ENCODE measurements at regions not wholly inside any gene's neighbourhood (a gene's known extent, or its start where the extent isn't known, plus 50 kb on each side); places are given as distances from the start of the nearest gene placed in this dataset.

DNA sequence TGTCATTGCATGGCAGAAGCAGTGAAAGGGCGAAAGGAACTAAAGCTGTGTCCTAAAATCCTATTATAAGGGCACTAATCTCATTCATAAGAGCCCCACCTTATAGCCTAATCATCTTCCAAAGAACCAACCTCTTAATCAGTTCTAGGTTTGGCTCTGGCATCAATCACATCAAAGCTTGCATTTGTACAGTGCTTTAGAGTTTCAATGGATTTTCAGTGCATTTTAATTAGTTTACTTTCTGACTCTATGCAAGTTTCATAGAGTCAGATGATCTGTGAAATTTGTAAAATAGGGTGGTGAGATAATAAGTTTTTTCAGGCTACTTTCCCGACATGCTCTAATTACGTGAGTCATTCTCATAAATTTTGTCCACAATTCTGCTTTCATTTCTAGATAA, 341.1 kb downstream of the DIPK2A start:
- no peak for DNase-seq

DNA sequence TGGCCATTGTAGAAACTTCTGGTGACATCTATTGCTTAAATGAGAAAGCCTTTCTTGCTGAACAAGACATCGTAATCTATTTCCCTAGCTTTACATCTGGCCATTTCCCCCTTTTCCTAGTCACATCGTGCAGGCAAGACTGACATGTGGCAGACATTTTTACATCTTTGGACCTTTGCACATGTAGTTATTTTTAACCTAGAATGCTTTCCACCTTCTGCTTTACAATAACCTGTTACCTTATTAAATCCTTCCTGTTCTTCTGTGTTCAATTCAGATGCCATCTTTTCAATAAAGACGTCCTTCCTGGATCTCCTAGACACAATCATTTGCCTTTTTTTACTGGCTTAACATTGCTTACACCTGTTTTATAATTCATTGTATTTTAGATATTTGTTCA, 343.3 kb downstream of the DIPK2A start:
- DNase-seq = no peak

DNA sequence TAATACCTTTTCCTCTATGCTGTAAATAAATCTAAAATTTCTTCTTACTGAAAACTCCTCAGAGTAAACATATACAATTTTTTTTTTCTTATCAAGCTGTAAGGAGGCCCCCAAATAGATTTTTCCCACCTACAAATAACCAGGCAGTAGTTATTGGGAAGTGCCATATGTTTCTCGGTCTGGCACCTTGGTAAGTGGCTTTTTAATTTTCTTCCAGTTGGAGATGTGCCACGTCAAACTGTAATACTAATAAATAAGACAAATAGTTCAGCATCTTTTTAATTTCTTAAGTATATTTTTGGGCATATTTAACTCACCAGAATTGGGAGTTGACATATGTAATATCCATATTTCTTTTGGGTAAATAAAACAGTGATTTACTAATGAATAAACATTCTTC, 346.3 kb downstream of the DIPK2A start:
- no peak for DNase-seq

DNA sequence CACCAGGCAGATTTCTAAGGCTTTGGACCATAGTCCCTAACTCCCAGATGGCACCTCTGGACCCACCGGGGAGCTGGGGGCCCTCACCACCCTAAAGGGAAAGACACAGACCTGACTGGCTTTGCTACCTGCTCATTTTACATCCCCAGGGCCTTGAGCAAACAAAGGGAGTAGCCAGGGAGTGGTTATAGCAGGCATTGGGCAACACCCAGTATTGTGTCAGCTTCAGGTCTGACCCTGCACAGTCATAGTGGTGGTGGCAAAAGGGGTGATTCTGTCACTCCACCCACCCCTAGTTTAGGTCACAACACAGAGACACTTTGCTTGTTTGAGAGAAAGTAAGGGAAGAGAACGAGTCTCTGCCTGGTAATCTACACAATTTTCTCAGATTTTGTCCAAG, 352.5 kb downstream of the DIPK2A start:
- DNase-seq = no peak

DNA sequence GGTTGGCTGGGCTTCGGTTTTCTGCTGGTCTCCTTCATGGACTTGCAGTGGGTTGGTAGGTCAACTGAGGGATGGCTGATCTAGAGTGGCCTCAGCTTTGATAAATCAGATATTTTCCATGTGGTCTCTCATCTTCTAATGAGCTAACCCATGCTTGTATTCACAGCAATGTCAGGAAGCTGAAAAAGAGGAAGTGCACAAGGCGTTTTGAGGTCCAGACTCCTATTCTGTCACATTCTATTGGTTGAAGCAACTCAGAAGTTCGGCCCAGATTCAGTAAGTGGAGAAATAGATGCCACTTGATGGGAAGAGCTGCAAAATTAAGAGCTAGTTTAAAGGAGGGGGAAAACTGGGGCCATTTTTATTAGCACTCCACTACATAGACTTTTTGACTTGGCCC, 361.2 kb downstream of the DIPK2A start:
- no peak for DNase-seq

DNA sequence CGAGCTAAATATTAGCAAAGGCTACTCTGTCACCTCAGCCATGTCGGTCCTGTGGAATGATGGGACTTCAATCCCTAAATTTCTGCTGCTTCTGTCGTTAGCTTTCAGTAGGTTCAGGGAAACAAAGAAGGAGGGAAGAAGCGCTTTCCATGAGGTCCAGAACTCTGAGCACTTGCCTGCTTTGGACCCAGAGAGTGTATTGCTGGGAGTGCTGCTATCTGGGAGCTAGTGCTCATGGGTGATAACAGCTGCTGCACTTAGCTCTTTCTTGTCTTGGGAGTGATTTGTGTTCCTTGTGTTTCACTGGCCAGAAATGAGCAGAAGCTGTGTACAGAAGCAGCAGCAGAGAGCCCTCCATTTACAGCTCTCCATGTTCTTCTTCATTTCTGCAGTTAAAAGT, 369.8 kb downstream of the DIPK2A start:
- DNase-seq = no peak

DNA sequence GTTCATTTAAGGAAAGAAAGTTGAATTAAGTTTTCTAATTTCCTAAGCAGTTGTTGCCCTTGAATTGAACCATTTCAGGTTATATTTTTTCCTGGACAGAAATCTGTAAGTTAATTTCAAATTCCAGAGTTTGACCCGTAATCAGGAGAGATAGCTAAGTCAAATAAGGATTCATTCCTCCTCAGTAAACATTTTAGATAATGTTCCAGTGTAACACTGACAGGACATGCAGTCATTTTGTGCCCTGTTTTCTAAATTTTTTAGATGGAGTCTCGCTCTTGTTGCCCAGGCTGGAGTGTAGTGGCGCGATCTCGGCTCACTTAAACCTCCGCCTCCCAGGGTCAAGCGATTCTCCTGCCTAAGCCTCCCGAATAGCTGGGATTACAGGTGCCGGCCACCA, 371.7 kb downstream of the DIPK2A start:
- DNase-seq = no peak

DNA sequence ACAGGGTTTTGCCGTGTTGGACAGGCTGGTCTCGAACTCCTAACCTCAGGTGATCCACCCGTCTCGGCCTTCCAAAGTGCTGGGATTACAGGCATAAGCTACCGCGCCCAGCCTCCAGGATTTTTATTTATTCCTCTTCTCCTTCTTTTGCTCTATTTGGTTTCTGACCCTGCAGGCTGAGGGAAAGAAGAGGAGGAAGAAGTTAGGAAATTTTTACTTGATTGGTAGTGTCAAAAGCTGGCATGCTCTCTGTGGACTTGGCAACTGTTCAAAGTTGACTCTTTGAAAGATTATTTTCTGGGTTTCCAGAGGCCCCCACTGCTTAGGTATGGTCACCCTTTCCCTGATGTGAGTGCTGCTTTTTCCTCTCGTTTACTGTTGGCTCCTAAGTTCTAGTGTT, 372.2 kb downstream of the DIPK2A start:
- no peak for DNase-seq

DNA sequence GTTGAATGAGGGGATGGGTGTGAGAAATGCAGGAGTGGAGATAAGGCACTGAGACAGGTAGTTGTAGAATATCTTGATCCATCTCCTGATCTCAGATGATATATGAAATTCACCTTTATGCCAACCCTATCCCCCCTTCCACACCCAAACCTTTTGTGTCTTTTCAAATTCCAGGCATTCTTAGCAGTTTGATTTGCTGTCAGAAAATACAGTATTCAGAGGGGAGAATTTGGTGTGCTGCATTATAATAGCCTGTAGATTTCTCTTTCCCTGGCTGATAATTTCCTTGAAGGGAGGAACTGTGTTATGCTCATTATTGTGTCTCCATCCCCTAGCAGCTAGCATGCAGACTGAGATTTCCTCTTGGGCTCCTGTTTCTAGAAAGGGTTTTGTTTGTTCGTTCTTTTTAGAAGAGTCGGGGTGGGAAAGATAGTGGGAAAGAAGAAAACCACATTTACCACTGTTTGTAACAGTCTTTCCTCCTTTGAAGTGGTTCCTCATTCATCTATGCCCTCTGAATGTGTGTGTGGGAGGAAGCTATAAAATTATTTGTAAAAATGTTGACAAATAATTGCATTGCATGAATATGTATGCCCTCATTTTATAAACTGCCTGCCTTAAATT, 373.4 kb downstream of the DIPK2A start:
- DNase-seq = no peak

DNA sequence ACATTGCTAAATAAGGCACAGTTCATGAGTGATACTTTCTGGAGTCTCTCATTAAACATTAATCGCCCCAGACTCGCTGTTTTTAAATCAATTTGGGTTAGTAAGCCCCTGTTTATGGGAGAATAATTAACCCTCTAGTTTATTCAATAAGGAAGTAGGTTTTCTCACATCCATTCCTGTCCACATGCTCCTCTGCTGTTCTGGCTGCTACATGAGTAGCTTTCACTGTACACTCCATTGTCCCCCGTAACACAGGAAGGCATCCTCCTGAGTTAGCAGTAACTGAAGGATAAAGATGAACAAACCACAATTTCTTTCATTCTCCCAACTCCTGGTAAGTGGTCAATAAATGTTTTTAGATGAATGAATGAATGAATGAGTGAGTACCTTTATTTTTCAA, 378.5 kb downstream of the DIPK2A start:
- no peak for DNase-seq

DNA sequence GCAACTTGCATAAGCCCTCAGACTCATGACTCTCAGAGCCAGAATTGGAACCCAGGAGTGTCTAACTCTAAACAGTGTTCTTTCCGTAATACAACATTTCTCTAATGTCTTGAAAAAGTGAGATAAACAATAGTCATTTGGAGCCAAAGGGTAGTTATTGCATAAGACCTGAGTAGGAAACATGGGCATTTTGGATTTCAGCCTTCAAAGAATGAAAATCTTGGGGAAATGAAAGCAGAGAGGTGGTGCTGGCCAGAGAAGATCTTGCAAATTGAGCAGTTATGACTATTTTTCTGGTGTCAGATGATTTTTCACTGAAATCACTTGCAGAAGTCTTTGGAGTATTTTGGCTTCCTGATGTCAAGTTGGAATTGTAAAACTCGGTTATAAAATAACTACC, 379.4 kb downstream of the DIPK2A start:
- DNase-seq = no peak

DNA sequence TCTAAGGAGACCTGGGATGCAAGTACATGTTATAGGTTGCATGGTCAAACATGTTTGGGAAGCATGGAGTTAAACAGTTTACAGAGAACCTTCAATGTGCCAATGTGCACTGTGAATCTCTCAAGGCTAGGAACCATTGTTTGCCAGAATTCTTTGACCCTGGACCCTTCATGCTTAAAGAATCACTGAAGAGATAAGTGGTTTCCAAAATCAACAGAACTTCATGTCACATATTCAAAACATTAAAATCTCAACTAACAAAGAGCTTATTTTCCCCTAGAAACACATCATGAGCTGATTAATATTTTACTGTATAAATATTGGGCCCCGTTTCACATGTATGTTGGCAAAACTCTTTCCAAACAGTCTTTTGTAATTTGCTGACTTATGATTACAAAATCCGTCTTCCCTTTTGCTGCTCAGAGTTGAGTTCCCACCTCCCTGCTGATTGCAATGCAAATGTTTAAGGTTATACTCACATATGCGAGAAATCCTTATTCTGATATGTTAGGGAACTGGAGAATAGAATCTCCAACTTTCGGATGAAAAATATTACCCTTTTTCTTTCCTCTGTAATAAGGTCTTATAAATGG, 380.2 kb downstream of the DIPK2A start:
- no peak for DNase-seq

DNA sequence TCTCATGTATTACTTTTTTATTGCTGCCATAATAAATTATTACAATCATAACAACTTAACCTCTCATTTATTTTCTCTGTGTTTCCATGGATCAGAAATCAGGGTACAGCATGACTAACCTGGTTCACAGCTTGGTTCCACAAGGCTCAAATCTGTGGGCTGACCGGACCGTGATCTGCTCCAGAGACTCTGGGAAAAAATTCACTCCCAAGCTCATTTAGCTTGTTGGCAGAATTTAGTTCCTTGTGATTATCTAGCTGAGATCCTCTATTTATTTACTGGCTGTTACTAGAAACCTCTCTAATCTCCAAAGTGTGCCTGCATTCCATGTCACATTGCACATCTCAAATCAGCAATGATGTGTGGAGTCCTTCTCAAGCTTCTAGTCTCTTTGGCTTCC, 386.6 kb downstream of the DIPK2A start:
- DNase-seq = no peak

DNA sequence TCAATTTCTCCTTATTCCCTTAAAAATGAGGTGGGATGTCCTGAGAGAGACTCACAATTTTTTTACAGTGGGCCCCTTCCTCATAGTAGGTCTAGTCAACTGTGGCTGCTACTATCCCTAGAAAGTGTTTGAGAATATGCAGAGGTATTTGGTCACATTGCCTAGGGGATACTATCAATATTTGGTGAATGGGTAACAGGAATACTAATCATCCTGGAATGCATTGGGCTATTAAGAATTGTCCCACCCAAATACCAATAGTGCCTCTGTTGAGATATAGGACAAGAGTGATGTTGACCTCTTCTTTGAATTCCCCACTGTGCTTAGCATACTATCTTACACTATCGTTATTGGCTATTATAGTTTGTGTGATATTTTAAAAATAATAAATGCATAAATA, 389.4 kb downstream of the DIPK2A start:
- no peak for DNase-seq

DNA sequence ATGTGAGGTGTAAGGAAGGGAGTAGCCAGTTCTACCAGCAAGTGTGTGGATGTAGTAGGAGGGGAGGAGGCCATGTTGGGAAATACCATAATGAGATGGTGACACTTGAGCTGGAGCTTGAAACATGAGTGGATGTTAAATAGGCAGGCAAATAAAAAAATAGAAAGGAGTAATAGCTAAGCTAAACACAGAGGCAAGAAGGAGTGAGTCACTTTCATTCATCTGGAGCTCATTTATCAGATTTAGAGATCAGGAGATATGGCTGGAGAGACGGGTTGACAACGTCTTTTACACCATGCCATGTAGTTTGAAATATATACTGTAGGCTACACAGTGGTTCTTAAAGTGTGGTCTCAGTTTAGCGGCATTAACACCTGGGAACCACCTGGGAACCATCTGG, 390.5 kb downstream of the DIPK2A start:
- no peak for DNase-seq

DNA sequence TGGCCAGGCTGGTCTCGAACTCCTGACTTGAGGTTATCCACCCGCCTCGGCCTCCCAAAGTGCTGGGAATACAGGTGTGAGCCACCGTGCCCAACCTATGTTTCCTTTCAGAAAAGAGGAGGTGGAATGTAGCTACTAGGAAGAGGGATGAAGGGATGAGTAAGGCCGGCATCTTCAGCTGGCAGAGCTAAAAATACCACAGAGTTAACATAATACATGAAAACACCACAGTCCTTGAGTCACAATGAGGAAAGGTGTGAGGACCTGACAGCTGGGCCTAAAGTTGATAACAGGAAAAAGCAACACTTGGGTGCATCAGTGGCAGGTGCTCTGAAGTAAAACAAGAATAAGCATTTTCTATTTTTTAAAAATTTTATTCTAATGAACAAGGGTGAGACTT, 392.2 kb downstream of the DIPK2A start:
- no peak for DNase-seq

DNA sequence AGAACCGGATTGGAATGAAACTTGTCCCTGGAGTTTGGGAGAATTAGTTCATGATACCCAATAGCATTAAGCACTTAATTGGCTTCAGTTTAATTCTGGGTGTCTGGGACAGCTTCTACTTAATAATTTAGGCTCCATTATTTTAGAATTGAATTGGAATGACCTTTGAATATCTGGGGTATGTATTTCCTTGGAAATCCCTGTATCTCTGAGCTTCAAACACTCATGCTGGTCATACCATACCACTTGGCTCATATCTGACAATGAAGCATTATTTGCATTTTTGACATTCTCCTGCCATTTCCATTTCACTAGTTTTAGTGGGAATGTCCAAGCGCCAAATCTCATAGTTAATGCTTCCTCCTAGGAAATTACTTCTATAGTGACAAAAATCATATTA, 393.1 kb downstream of the DIPK2A start:
- no peak for DNase-seq

DNA sequence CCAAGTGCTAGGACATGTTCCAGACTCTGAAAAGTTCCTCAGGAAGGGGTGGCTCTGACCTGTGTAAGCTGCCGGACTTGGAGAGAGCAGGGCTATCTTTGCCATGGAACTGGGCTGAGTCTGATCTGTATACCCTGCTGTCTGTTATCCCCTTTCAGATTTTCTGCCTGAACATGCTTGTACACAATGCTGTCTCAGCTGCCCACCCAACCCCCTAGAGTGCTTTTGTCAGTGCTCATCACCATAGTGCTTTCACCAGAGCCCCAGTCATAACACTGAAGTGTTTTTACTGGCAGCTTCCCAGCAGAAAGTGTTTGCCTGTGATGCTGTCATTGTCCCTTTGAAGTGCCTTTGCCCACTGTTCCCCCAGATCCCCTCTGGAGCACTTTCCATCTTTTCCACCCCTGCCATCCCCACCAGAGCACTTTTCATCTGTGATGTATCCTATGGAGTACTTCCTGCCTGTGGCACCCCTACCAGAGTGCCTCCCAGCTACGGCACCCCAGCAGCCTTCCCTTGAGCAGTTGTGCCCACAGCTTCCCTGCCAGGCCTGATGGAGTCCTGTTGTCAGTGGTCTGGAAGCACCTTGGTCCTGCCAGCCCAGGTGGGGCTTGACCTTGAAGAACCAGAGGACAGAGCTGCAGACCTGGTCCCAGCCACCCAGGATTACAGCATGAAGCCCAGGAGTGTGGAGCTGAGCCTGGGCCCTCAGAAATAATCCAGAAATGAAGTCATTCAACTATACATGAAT, 397.7 kb downstream of the DIPK2A start:
- no peak for DNase-seq

DNA sequence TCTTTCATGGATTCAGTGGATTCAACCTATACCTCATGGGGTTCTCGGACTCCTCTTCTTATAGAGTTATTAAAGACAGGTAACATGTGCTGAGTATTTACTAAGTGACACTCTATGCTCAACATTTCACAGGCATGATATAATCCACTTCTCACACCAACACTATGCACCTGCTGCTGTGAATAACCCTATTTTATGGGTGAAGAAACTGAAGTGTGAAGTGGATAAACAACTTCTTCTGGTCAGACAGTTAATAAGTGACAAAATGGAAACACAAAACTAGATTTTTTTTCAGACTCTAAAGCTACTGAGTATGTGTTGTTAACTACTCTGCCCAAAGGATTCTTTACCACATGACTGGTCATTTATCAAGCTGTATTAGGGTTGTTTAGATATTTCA, 403.5 kb downstream of the DIPK2A start:
- no peak for DNase-seq

DNA sequence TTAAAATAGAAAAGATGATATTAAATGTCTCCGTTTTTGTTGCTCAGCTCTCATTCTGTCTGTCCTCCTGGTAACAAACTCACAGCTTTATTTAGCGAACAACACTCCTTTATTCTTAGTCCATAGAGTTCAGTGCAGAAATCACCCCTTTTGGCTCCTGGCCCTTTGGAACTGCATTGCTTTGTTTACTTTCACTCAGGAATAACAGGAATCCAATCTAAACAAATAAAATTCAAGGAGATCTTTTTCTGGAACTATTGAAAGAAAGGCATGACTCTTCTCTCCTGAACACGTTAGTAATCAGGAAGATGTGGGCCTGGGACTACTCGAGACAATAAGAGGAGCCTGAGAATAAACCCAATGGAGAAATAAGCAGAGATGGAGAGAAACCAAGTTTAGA, 409.2 kb downstream of the DIPK2A start:
- no peak for DNase-seq

DNA sequence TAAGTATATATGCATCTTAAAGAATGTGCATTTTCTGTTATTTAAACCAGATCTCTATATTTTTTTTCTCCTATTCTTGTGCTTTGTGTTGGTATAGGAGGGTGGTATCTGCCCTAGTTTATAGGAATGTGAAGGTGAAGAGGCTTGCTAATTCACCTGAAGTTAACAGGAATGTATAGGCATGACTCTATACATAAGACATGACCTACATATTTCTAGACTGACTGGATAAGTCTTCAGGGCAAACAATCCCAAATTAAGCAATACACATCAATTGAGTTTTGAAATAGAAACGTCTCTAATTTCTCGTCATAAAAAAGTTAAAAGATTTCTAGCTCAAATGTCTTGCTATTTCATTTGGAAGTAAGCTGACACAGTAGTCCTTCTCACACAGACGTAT, 410.0 kb downstream of the DIPK2A start:
- no peak for DNase-seq

DNA sequence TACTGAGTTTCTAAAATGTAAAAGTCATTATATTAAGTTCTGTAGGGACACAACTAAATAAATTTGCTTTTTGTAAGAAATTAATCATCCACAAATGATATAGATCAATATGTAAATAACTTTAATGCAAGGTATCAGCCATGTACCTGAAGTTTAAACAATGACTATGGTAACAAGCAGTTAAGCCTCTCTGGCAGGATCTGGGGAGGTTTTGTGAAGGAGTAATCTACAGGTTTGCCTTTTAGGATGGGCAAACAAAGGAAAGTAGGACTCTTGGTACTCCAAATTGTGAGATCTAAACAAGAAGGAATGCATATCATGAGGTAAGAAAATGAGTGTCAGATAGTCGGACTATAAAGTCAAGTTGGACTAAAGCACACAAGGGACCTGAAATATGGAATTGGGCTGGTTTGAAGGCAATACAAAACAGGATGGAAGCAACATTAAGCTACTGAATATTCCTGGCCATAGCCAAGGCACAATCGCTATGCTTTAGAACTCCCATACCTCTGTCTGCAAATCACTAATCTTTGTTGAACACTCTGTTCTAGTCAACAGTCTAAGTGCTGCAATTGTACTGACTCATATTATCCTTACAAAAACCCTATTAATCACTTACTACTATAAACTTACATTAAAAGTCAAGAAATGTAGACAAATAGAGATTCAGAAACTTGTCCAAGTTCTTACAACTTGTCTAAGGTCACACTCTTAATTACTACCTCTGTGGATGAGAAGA, 412.8 kb downstream of the DIPK2A start:
- no peak for DNase-seq

DNA sequence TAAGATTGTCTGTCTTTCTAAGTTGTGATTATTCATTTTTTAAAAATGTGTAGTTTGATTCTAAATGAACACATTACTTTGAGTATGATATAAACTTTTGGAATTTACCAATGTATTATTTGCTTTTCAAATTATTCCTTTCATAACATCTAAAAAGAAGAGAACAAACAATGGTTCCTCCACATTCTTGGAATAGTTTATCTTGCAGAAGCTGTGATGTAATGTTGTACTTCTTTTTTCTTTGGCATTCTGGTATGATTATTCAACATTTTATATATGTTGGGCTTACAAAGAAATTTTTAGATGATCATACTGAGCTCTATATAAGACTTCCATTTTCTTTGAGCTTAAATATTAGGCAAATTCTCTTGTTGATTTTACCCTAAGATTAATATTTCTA, 419.2 kb downstream of the DIPK2A start:
- no peak for DNase-seq

DNA sequence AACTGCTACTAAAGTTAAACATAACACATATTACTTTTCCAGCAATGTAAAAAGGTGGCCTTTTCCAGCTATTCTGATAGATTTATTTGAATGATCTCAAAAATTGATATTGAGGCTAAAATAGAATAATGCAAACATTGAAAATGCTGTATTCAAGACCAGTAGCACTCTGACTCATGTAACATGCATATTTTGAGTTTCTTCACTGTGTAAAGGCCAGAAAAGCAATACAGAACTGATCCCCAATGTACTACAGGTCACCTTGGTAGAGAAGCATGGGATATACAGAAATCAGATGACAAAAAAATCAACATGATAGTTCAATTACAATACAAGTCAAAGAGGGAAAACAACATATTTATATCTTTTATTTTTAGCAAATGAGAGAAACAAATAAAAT, 419.6 kb downstream of the DIPK2A start:
- DNase-seq = no peak

Data from 8988T (cell line).